HCT116 (cell line): ENCODE measurements at regions not wholly inside any gene's neighbourhood (a gene's known extent, or its start where the extent isn't known, plus 50 kb on each side); places are given as distances from the start of the nearest gene placed in this dataset.

Source experiments
- CTCF ChIP-seq, 3 experiments: fragments of 200-600 bp in 1 of 3; sonication (generic) in 1 of 3; IDR thresholded peaks in 2 of 3; conservative IDR thresholded peaks in 1 of 3; 2 replicates each; pipeline ENCODE4 v1.5.1; 2012 to 2017; ENCODE audit warnings: low read depth in 2 of 3, low read length in 2 of 3, antibody characterized with exemption in 1 of 3, borderline replicate concordance in 1 of 3, control low read depth in 1 of 3, mild to moderate bottlenecking in 1 of 3, mixed read lengths in 1 of 3, mixed run types in 1 of 3, moderate library complexity in 1 of 3; ENCODE audit not compliant: insufficient read depth in 1 of 3
- JUND ChIP-seq: IDR thresholded peaks from 2 replicates; pipeline ENCODE4 v1.6.1; 2012
- MAX ChIP-seq: IDR thresholded peaks from 2 replicates; pipeline ENCODE4 v1.6.1; 2012
- POLR2A ChIP-seq: IDR thresholded peaks from 2 replicates; pipeline ENCODE4 v1.7.0; 2011; ENCODE audit warnings: borderline replicate concordance; ENCODE audit not compliant: insufficient read depth, insufficient read length; ENCODE audit errors: extremely low read depth
- POLR2AphosphoS5 ChIP-seq: IDR thresholded peaks from 2 replicates; pipeline ENCODE4 v1.6.1; 2011; ENCODE audit warnings: mild to moderate bottlenecking, low read depth, low read length, moderate library complexity
- YY1 ChIP-seq: IDR thresholded peaks from 2 replicates; pipeline ENCODE4 v1.6.1; 2011; ENCODE audit warnings: low read length, low read depth, moderate library complexity, mild to moderate bottlenecking; ENCODE audit not compliant: insufficient replicate concordance; ENCODE audit errors: extremely low read depth
- ZNF274 ChIP-seq: fragments of 200-500 bp; sonication (Bioruptor generic); IDR thresholded peaks from 2 replicates; pipeline ENCODE4 v1.6.1; 2014; ENCODE audit warnings: mild to moderate bottlenecking, low read depth, low read length, inconsistent platforms

- TF ChIP-seq MAX (peak; percentile 45), POLR2A (no peak), CTCF (IDR thresholded peaks at IDR 0.05 in 2 of 3, conservative IDR thresholded peaks at IDR 0.05 in 1 of 3; ENCODE audit: borderline replicate concordance in 1 of 3, insufficient read depth in 1 of 3, low read depth in 2 of 3, low read length in 2 of 3) (peak; percentile 75 to 82 (median 81)), JUND (no peak), POLR2AphosphoS5 (no peak), ZNF274 (no peak), YY1 (no peak)
Observed at GRCh38 chr1:55277377-55278130, 62.4 kb upstream of the USP24 start.
